HG03139 (cell line): ENCODE measurements at regions not wholly inside any gene's neighbourhood (a gene's known extent, or its start where the extent isn't known, plus 50 kb on each side); places are given as distances from the start of the nearest gene placed in this dataset.
"Not testable (repeated sequence)": the region's sequence is repeated elsewhere in the genome, so short reads cannot be mapped to it uniquely, and the experiment has no call there.

Experiments
- ATAC-seq: cut with Tn5 transposase; IDR thresholded peaks from one replicate; pipeline ENCODE4 v1.9.1; 2021; ENCODE audit not compliant: unreplicated experiment

GRCh38 chr9:106038266-106039001 lies 344.1 kb downstream of the TMEM38B start:
- ATAC-seq = no peak

DNA sequence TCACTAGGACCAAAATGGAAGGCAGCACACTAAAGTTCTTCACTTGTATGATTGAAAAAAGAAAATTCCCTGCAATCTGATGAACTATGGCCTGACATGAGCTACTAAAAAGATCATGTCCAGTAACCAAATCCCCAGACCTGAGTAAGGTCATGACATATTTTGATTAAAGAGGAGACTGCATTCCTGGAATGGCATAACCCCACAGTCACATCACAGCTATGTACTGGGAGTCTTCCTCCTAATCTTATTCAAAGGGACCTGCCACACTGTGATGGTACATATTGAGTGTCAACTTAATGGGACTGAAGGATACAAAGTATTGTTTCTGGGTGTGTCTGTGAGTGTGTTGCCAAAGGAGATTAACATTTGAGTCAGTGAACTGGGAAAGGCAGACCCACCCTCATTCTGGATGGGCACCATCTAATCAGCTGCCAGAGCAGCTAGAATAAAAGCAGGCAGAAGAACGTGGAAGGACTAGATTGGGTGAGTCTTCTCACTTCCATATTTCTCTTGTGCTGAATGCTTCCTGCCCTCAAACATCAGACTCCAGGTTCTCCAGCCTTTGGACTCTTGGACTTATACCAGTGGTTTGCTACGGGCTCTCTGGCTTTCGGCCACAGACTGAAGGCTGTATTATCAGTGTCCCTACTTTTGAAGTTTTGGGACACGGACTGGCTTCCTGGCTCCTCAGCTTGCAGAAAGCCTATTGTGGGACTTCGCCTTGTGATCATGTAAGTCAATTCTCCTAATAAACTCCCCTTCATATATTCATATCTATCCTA lies 345.0 kb downstream of the TMEM38B start:
- ATAC-seq = no peak

GRCh38 chr9:106041920-106042319 lies 347.6 kb downstream of the TMEM38B start:
- ATAC-seq = not testable (repeated sequence)

DNA sequence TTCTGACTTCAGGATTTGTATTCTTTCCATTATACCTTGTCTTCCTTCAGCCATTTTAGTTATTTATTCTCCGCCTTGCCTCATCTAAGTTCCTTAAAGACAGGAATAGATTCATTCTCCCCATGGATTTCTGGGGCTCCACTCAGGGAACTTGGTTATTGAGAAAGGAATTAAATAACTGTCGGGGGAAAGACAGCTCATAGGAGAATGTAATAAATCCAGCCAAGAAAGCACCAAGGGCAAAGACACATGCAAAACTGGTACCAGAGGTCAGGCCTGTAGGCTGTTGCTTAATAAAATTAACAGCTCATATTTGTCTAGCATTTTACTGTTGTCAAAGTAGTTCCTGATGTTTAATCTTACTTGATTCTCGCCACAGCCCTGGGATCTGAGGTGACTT lies 357.2 kb downstream of the TMEM38B start:
- no peak for ATAC-seq

- no peak for ATAC-seq
These were observed 357.8 kb downstream of the TMEM38B start for GRCh38 chr9:106052166-106052565.

- ATAC-seq = no peak
These were observed 358.4 kb downstream of the TMEM38B start for GRCh38 chr9:106052735-106053134.

DNA sequence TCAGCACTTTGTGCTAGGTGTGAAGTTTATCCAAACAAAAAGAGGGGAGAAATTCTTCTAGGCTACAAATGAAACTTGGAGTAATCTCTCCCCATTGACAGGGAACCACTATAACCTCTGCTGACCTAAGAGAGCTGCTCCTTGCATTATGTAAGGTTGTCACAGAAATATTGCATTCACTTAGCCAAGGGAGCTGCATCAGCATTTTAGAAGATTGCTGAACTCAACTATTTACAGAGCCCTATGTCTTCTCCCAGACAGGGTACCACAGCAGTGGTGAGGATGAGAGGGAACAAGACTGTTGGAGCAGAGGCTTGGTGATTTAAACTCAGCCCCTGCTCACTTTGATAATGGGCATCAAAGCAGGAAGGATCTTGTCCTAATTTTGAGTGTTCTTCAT lies 362.0 kb downstream of the TMEM38B start:
- no peak for ATAC-seq

DNA sequence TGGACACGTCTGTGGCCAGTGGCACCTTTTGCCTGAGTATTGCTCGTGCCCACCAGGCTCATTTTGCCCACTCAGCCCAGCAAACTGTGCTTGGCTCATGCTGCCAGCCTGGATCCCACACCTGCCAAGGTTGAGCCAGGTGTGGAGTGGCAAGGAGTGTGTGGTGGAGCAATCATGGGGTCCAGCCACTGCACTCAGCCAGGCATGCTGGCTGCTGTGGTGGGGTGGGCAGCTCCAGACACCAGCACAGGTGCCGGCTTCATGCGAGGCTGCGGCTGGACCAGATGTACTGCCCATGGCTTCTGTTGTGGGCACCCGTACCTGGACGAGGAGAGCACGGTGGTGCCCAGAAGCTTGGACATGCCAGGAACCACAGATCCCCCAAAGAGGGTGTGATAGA lies 364.1 kb downstream of the TMEM38B start:
- no peak for ATAC-seq

DNA sequence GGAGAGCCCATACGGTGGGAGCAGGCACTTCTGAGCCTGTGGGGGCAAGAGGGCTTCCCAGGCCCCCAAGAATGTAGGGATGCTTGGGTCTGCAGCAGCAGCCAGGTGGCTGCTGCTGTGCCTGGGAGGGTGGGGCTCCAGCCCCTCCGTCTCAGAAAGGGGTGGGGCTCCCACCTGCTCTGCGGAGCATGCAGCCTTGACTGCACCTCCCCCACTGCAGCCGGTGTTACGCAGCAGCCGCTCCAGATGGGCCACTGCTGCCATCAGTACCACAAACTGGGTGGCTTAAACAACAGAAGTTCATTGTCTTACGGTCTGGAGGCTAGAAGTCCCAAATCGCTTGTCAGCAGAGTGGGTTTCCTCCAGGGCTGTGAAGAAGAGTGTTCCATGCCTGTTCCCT lies 365.5 kb downstream of the TMEM38B start:
- ATAC-seq = no peak

- no peak for ATAC-seq
These were observed 366.5 kb downstream of the TMEM38B start for GRCh38 chr9:106060885-106061284.

DNA sequence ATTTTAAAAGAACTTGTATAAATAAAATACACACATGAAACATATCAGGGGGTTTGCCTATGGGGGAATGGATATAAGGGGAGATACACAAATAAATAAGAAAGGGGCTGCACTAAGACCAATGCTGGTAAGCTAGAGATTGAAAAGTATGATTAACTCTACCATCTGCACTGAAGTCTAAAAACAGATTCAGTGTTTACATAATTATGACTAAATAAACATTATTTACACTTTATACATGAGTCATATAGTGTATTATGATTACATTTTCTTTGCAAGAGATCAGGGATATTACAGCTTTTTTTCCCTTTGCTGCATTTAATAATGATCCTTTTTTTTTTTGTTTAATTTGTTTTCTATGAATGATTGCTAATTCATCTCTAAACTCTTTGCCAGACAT lies 367.9 kb downstream of the TMEM38B start:
- ATAC-seq = no peak

DNA sequence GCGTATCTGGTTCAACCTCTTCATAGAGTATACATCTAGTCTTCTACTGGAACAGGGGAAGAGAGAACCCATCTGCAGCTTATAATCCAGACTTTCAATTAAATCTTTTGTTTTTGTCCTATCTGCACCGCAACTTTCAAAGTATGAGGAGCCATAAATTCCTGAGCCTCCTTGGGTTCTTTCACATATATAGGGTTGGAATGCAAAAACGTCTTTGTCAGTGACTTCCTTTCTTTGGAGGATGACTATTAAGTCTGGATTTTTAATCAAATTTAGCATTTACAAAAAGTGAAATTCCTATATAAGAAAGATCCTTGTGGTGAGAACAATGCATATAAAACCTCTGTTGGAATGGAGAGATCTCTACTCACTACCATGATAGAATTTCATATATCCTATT lies 370.8 kb downstream of the TMEM38B start:
- ATAC-seq = no peak

GRCh38 chr9:106065579-106066214 lies 371.4 kb downstream of the TMEM38B start:
- no peak for ATAC-seq

- ATAC-seq = no peak
These were observed 372.7 kb downstream of the TMEM38B start for GRCh38 chr9:106066940-106067524.

DNA sequence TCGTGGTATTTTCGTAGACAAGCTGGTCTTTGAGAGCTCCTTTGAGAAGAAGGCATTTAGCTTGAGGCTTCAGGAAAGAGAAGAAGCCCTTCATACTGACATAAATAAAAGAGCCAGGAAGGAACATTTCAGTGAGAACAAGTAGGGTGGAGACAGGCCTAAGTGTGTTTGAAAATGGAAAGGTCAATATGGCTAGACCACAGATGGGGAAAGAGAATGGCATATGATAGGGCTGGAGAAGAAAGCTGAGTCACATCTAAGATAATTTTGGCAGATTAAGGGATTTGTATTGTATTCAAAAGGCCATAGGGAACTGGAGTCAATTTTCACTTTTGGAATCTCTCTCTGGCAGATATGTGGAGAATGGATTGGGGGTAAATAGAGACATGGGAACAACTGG lies 374.9 kb downstream of the TMEM38B start:
- no peak for ATAC-seq

DNA sequence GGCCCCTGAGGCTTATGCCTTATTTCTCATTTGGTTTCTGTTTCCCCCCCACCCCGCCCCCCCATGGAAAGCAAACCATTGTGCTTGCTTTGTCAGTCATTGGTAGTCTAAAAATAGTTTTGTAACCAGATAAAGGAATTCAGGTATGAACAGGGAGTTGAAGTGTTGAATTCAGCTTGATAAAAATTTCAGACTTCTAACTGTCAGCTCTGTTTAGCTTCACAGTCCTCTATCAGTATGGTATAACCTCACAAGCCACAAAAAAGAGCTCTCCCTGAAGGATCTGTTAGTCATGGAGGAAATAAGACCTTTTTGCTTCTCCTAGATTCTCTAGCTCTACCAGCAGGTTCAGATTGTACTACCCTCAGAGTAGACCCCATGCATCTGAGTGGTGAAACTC lies 378.1 kb downstream of the TMEM38B start:
- no peak for ATAC-seq

DNA sequence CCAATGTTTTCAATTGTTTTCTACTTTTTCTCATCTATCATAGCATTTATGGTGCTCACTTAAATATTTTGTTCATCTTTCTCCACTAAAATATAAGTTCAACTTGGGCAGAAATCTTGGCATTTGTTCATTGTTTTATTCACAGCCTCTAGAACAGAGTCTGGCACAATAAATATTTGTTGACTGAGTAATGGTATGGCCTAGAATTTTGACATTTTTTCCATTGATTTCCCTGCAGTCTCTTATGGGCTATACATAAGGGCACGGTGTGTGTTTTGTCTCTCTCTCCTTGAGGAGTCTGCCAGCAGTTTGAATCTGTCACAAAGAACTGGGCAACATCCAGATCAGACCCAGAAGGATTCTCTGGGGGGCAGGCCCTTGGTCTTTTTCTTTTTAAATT lies 379.7 kb downstream of the TMEM38B start:
- ATAC-seq = no peak

DNA sequence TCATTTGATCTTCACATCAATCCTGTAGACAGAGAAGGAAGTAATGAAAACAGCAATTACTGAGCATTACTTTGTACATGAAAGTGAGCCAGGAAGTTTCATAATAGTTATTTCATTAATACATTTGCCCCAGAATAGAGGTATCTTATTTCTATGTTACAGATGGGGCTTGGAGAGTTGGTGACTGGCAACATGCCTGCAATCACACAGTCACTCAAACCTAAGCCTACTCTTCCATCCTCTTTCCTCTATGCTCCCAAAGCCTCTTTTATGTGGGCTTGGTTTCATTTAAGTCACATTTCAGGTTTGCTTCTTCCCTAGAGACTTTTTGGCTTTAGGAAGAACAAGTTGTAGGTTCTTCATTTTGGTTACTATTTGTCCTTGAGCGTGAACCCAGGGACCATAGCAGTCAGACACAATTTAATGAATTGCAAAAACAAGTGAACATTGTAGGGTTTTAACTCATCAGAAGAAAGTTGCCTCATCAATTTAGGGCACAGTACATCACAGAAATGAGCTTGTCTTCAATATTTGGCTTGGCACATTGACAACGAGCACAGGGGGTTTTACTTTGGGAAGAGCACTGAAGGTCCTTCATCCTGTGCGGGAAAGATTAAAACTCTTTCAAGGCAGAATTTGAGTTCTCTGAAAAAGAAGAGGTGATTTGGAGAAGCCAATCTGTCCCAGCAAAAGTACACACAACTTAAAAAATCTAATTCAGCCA lies 381.1 kb downstream of the TMEM38B start:
- no peak for ATAC-seq

- no peak for ATAC-seq
These were observed 381.6 kb downstream of the TMEM38B start for GRCh38 chr9:106075960-106076327.

DNA sequence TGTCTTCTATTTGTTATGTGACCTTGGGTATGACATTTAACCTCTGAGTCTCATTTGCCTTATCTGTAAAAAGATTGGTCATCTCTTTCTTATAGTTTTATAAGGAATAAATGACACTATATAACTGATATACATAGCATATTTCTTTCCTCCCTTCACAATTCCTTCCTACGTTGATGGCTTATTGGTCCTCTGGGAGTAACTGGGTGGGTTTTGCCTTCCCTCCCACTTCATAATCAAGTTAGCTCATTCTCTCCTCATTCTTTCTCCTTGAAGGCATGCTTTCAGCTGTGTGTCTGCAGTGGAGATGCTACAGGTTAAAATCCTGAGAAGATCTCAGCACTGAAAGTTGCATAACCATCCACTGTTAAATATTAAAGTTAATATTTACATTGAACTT lies 382.4 kb downstream of the TMEM38B start:
- no peak for ATAC-seq

- no peak for ATAC-seq
These were observed 383.4 kb downstream of the TMEM38B start for GRCh38 chr9:106077731-106078130.
